ENCODE measurements at regions not wholly inside any gene's neighbourhood (a gene's known extent, or its start where the extent isn't known, plus 50 kb on each side); places are given as distances from the start of the nearest gene placed in this dataset.

DNA sequence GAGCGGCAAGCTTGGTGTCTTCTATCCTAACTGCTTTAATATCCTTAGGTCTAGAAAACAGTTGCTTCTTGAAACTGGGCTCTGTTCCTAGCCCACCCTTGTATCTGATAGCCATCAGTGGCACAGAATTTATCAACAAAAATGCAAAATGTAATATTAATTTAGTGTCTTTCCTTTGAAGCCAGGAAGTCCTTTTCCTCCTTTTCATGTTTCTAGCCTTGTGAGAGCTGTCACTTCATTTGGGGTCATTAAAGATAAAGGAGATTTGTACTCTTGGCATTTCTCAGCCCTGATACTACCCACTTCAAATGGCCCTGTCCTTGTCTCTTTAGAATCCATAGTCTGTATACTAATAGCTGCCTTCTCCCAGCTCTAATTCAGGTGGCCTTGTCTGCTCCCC, 111.0 kb downstream of the GAS1 start:
- DNase-seq (ENCODE audit: low read depth), result no peak
- H3K4me3 ChIP-seq (ENCODE audit: low read length), result no peak overlapping the region
- no peak for TF ChIP-seq CTCF (conservative IDR thresholded peaks at IDR 0.05; ENCODE audit: low read length)

DNA sequence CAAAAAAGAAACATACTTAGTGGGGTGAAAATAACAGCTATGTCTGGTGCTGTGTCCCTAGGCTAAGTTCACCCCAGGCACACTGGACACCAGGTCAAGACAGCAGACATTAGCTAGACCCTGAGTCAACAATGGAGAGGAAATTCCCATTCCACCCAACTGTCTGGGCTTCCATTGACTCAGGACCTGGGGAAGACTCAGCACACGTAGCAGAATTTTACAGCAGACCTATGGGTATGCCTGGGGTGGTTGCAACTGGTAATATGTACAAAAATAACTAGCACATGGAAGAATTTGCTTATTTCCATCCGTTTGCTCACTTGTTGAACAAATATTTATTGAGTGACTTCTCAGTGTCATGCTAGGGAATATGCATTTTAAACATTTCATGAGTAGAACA, 117.0 kb downstream of the GAS1 start:
- H3K4me3 ChIP-seq (ENCODE audit: low read length), result no peak overlapping the region
- TF ChIP-seq CTCF (conservative IDR thresholded peaks at IDR 0.05; ENCODE audit: low read length), result no peak
- DNase-seq (ENCODE audit: low read depth), result no peak

DNA sequence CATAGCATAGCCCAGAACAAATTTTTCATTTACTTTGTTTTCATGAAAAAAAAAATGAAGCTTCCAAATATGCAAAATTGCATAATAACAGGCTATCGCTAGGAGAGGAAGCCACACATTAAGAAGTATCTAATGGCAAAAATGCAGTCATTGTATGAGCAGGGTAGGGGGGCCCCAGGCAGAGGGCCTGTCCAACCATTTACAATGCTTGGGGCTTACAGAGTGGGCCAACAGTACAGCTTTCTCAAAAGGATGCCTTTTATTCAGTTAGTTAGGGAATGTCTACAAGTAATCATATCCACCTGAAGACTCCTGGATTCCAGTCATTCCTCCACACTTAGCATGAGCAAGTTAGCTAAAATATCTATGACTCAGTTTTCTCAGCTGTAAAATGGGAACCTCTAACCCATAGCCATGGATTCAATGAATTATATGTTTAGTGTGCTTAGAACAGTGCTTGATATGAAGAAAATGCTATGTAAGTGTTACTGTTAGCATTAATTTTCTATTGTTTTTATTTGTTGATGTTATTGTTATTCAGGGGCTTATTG, 117.7 kb downstream of the GAS1 start:
- no peak for TF ChIP-seq CTCF (conservative IDR thresholded peaks at IDR 0.05; ENCODE audit: low read length)
- no peak overlapping the region for H3K4me3 ChIP-seq (ENCODE audit: low read length)
- peak; percentile 64 for DNase-seq (ENCODE audit: low read depth)

DNA sequence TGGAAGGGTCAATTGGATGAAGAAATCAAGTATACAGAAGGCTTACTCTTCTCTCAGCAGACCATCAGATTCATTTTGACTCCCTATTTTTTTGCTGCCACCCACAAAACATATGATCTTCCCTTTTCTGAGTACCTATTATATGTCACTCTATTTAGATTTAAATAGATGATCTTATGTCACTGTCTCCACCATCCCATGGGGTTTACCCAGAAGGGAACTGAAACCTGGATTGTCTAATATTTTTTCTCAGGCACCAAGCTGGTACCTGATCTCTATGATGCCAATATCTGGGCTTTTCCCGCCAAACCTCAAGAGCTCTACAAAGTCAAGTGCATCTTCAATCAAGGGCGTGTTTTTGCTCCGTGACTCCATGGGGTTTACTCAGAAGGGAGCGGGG, 118.7 kb downstream of the GAS1 start:
- TF ChIP-seq CTCF (conservative IDR thresholded peaks at IDR 0.05; ENCODE audit: low read length), result no peak

GRCh38 chr9:86827893-86828292, 119.4 kb downstream of the GAS1 start:
- no peak for DNase-seq (ENCODE audit: low read depth)
- TF ChIP-seq CTCF (conservative IDR thresholded peaks at IDR 0.05; ENCODE audit: low read length), result no peak
- H3K4me3 ChIP-seq (ENCODE audit: low read length), result no peak overlapping the region

More for the DNA sequence above, 118.7 kb downstream of the GAS1 start:
- H3K4me3 ChIP-seq (ENCODE audit: low read length), result no peak overlapping the region
- no peak for DNase-seq (ENCODE audit: low read depth)

- DNase-seq (ENCODE audit: low read depth), result no peak
- TF ChIP-seq CTCF (conservative IDR thresholded peaks at IDR 0.05; ENCODE audit: low read length), result no peak
- no peak overlapping the region for H3K4me3 ChIP-seq (ENCODE audit: low read length)
Measured at GRCh38 chr9:86825299-86825698, 122.0 kb downstream of the GAS1 start.

DNA sequence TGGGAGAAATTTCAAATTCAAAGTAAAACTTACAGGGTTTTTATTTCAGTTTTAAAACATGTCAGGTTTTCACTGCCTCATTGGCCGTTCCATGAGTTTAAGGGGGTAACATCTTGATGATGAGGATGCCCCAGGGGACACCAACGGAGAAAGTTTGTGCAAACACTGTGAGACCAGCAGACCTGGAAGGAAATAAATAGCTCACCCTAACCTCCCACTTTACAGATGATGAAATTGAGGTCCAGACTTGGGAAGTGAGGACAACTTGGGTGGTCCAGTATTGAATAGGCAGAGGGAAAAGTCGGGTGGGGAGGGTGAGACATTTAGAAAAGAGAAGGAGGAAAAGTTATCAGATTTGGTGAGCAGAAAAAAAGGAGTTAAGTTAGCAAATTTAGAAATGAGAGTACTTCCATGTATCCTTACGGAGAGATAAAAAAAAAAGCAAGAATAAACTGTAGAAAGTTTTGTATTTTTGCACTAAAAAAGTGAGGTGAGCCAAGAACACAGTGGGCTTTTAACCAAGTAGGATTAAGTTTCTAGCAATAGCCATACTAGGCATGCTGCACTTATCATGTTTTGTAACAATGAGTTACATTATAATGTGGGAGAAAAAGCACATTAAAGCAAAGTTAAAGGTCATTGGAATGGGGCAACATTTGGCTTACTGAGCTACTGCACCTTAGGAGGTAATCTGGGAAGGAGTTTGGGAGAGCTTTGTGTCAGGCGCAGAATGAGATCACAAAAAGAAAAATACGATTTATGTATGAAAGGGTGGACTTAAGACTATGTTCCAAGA, 125.1 kb downstream of the GAS1 start:
- H3K4me3 ChIP-seq (ENCODE audit: low read length), result no peak overlapping the region
- DNase-seq (ENCODE audit: low read depth), result no peak
- no peak for TF ChIP-seq CTCF (conservative IDR thresholded peaks at IDR 0.05; ENCODE audit: low read length)
